ENCODE measurements at regions not wholly inside any gene's neighbourhood (a gene's known extent, or its start where the extent isn't known, plus 50 kb on each side); places are given as distances from the start of the nearest gene placed in this dataset.

DNA sequence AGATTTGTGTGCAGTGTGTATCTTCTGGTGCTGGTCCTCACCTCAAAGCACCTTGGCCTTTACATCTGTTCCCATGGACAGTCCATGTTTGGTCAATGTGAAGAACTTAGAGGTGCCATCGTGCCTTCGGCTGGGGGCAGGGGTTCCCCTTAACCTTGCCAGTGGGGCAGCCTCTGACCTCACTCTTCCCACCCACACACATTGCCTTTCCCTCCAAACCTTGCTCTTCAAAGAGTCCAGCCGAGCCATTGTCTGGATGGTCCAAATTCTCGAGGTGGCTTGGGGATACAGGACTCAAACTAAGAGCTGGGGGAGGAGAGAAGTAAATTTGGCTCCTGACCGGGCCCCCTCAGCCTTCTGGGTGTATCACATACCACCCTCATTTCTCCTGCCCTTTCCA is 76.2 kb upstream of the HABP2 start:
- TF ChIP-seq FOXP2 (optimal IDR thresholded peaks at IDR 0.05; ENCODE audit: borderline replicate concordance, extremely low read depth, extremely low read length, insufficient read depth) (no peak), TAF1 (IDR thresholded peaks at IDR 0.05; ENCODE audit: borderline replicate concordance, insufficient read depth, low read length) (no peak), POLR2AphosphoS5 (IDR thresholded peaks at IDR 0.05; ENCODE audit: low read depth, low read length) (no peak), SIN3A (IDR thresholded peaks at IDR 0.05; ENCODE audit: borderline replicate concordance, insufficient read depth, low read length) (no peak)
- TF ChIP-seq, protein P1, sequence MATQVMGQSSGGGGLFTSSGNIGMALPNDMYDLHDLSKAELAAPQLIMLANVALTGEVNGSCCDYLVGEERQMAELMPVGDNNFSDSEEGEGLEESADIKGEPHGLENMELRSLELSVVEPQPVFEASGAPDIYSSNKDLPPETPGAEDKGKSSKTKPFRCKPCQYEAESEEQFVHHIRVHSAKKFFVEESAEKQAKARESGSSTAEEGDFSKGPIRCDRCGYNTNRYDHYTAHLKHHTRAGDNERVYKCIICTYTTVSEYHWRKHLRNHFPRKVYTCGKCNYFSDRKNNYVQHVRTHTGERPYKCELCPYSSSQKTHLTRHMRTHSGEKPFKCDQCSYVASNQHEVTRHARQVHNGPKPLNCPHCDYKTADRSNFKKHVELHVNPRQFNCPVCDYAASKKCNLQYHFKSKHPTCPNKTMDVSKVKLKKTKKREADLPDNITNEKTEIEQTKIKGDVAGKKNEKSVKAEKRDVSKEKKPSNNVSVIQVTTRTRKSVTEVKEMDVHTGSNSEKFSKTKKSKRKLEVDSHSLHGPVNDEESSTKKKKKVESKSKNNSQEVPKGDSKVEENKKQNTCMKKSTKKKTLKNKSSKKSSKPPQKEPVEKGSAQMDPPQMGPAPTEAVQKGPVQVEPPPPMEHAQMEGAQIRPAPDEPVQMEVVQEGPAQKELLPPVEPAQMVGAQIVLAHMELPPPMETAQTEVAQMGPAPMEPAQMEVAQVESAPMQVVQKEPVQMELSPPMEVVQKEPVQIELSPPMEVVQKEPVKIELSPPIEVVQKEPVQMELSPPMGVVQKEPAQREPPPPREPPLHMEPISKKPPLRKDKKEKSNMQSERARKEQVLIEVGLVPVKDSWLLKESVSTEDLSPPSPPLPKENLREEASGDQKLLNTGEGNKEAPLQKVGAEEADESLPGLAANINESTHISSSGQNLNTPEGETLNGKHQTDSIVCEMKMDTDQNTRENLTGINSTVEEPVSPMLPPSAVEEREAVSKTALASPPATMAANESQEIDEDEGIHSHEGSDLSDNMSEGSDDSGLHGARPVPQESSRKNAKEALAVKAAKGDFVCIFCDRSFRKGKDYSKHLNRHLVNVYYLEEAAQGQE (IDR thresholded peaks at IDR 0.05; ENCODE audit: insufficient read depth in 1 of 2, low read depth in 2 of 2, low read length in 2 of 2): no peak

DNA sequence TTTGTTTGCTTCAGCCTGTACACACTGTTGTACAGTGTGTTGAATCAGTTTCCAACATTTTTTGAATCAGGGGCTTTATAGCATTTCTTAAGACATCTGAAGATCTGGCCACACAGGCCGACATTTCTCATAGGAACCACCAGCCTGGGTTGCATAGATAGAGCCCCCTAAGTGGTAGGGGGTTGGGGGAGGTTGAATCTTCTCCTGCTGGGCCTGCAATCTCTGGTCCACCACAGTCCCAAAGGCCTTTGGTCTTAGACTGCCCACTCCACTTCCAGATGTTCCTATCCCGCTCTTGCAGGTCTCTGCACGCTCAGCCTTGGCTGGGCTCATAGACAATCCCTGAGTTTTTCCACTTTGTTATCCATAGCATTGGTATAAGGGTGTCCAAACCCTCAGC is 75.4 kb upstream of the HABP2 start:
- TF ChIP-seq, protein P1 (IDR thresholded peaks at IDR 0.05; ENCODE audit: insufficient read depth in 1 of 2, low read depth in 2 of 2, low read length in 2 of 2): no peak
- TF ChIP-seq SIN3A (IDR thresholded peaks at IDR 0.05; ENCODE audit: borderline replicate concordance, insufficient read depth, low read length): no peak
- no peak for TF ChIP-seq TAF1 (IDR thresholded peaks at IDR 0.05; ENCODE audit: borderline replicate concordance, insufficient read depth, low read length)
- TF ChIP-seq POLR2AphosphoS5 (IDR thresholded peaks at IDR 0.05; ENCODE audit: low read depth, low read length): no peak
- TF ChIP-seq FOXP2 (optimal IDR thresholded peaks at IDR 0.05; ENCODE audit: borderline replicate concordance, extremely low read depth, extremely low read length, insufficient read depth): no peak

DNA sequence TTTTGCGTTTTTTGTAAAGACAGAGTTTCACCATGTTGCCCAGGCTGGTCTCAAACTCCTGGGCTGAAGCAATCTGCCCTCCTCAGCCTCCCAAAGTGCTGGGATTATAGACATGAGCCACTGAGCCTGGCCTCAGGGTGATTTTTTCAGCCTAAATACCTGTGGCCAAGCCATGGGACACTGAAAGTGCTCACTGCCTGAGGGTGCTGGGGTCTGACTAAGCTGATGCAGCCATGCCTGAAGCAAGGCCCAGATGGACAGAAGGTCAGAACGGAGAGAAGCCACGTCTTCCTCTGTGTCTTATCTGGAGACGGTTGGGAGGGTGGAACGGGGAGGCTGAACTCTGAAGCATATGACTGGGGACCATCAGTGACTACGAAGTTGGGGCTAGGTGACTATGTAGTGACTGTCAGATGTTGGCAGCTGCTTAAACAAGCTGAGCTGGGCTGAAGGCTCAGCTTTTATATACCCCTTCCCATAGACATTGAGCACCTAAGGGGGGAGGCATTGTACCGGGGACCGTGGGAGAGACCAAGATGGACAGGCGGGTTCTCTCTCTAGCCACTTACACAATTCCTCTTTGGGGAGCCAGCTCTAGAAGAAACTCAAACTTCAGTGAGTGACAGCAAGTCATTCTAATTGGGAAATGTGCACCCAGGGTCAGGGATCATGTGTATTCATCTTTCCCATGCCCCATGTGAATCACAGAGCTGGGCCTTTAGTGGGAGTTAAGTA is 73.3 kb upstream of the HABP2 start:
- TF ChIP-seq SIN3A (IDR thresholded peaks at IDR 0.05; ENCODE audit: borderline replicate concordance, insufficient read depth, low read length): no peak
- TF ChIP-seq POLR2AphosphoS5 (IDR thresholded peaks at IDR 0.05; ENCODE audit: low read depth, low read length): no peak
- TF ChIP-seq FOXP2 (optimal IDR thresholded peaks at IDR 0.05; ENCODE audit: borderline replicate concordance, extremely low read depth, extremely low read length, insufficient read depth): no peak
- TF ChIP-seq TAF1 (IDR thresholded peaks at IDR 0.05; ENCODE audit: borderline replicate concordance, insufficient read depth, low read length): no peak
- TF ChIP-seq, protein P1 (IDR thresholded peaks at IDR 0.05; ENCODE audit: insufficient read depth in 1 of 2, low read depth in 2 of 2, low read length in 2 of 2): no peak

DNA sequence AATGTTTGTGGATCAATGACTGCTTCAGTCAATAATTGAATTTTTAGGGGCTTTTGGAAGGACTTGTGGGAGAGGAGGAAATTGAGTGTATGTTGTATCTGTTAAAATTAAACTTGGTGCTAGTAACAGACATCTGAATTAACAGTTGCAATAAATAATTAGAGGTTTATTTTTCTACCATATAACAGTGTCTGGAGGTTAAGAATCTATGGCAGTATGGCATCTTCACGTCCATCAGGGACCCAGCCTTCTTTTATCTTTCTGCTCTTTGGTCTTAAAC is 72.8 kb upstream of the HABP2 start:
- TF ChIP-seq TAF1 (IDR thresholded peaks at IDR 0.05; ENCODE audit: borderline replicate concordance, insufficient read depth, low read length) (no peak), POLR2AphosphoS5 (IDR thresholded peaks at IDR 0.05; ENCODE audit: low read depth, low read length) (no peak), SIN3A (IDR thresholded peaks at IDR 0.05; ENCODE audit: borderline replicate concordance, insufficient read depth, low read length) (no peak)
- TF ChIP-seq, protein P1 (IDR thresholded peaks at IDR 0.05; ENCODE audit: insufficient read depth in 1 of 2, low read depth in 2 of 2, low read length in 2 of 2): no peak

Measured in PFSK-1 (cell line).